ENCODE measurements at regions not wholly inside any gene's neighbourhood (a gene's known extent, or its start where the extent isn't known, plus 50 kb on each side); places are given as distances from the start of the nearest gene placed in this dataset.

- POLR2A ChIA-PET: no interaction called here
Measured at GRCh38 chr5:61904730-61905129, 401.3 kb upstream of the KIF2A start.

More at GRCh38 chr5:61904730-61905129, 401.3 kb upstream of the KIF2A start:
- intact Hi-C loops (cut with micrococcal nuclease): no loop called here
- Histone ChIP-seq H2AFZ (ENCODE audit: low read depth, low read length) (no peak overlapping the region), H3K27ac (ENCODE audit: insufficient read depth, low read depth, low read length) (no peak overlapping the region), H3K4me2 (ENCODE audit: insufficient read depth, low read length) (no peak overlapping the region), H4K20me1 (replicated peaks; ENCODE audit: control insufficient read depth, extremely low read depth, insufficient read depth, low read length) (no peaks in the 10 kb centered on the region), H3K79me2 (ENCODE audit: control insufficient read depth, insufficient read depth, low read length) (no peaks in the 10 kb centered on the region), H3K9ac (replicated peaks; ENCODE audit: extremely low read depth, insufficient read depth, low read length) (no peak overlapping the region), H3K36me3 (ENCODE audit: control insufficient read depth in 2 of 2, extremely low read depth in 1 of 2, insufficient read depth in 2 of 2, low read length in 2 of 2) (no peaks in the 10 kb centered on the region), H3K4me1 (ENCODE audit: control insufficient read depth, extremely low read depth, insufficient read depth, low read length) (no peaks in the 10 kb centered on the region), H3K27me3 (ENCODE audit: control insufficient read depth in 2 of 2, insufficient read depth in 2 of 2, low read length in 2 of 2) (no peaks in the 10 kb centered on the region), H3K9me3 (replicated peaks; ENCODE audit: control insufficient read depth, insufficient read depth, low read length) (no peaks in the 10 kb centered on the region), H3K4me3 (replicated peaks in 1 of 3; ENCODE audit: insufficient read depth in 1 of 3, low read depth in 1 of 3, low read length in 3 of 3) (no peak overlapping the region), H3K9me1 (replicated peaks; ENCODE audit: control insufficient read depth, extremely low read depth, insufficient read depth, low read length) (no peaks in the 10 kb centered on the region)
- no peak for DNase-seq (ENCODE audit: low read depth, low spot score)
- FAIRE-seq: no peak
- BruUV-seq (replicated peaks): no TSS peak
- TF ChIP-seq GATA2 (IDR thresholded peaks at IDR 0.05; ENCODE audit: insufficient read depth, insufficient read length, low read depth, low read length) (no peak), MYC (IDR thresholded peaks at IDR 0.05; ENCODE audit: low read depth, low read length) (no peak), MAX (IDR thresholded peaks at IDR 0.05; ENCODE audit: insufficient read depth, insufficient read length) (no peak), POLR2A (IDR thresholded peaks at IDR 0.05; ENCODE audit: low read depth, low read length) (no peak), POLR2AphosphoS5 (IDR thresholded peaks at IDR 0.05; ENCODE audit: insufficient read depth, low read depth, low read length) (no peak), JUN (IDR thresholded peaks at IDR 0.05; ENCODE audit: borderline replicate concordance, insufficient read depth, insufficient read length, low read depth) (no peak), FOS (IDR thresholded peaks at IDR 0.05; ENCODE audit: borderline replicate concordance, insufficient read depth, low read length) (no peak), EZH2 (IDR thresholded peaks at IDR 0.05; ENCODE audit: borderline replicate concordance, low read depth, low read length, severe bottlenecking) (no peak)
- TF ChIP-seq, protein P1, sequence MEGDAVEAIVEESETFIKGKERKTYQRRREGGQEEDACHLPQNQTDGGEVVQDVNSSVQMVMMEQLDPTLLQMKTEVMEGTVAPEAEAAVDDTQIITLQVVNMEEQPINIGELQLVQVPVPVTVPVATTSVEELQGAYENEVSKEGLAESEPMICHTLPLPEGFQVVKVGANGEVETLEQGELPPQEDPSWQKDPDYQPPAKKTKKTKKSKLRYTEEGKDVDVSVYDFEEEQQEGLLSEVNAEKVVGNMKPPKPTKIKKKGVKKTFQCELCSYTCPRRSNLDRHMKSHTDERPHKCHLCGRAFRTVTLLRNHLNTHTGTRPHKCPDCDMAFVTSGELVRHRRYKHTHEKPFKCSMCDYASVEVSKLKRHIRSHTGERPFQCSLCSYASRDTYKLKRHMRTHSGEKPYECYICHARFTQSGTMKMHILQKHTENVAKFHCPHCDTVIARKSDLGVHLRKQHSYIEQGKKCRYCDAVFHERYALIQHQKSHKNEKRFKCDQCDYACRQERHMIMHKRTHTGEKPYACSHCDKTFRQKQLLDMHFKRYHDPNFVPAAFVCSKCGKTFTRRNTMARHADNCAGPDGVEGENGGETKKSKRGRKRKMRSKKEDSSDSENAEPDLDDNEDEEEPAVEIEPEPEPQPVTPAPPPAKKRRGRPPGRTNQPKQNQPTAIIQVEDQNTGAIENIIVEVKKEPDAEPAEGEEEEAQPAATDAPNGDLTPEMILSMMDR (IDR thresholded peaks at IDR 0.05; ENCODE audit: extremely low read depth in 1 of 2, insufficient read depth in 1 of 2, low read depth in 1 of 2, low read length in 2 of 2): no peak
- dilution Hi-C loops (cut with MboI; ENCODE audit: extremely low pct_ligation_motif_present, low sequenced_read_pairs): no loop called here
- CTCF ChIA-PET: no interaction called here
